ENCODE measurements at regions not wholly inside any gene's neighbourhood (a gene's known extent, or its start where the extent isn't known, plus 50 kb on each side); places are given as distances from the start of the nearest gene placed in this dataset.

GRCh38 chr13:42392716-42393572 lies 121.0 kb downstream of the AKAP11 start:
- H3K9me3 ChIP-seq (ENCODE audit: low read length) = no peaks in the 10 kb centered on the region
- no TSS peak for BruUV-seq (replicated peaks)
- no peak overlapping the region for H3K4me2 ChIP-seq (ENCODE audit: low read depth, low read length)
- intact Hi-C loops (cut with micrococcal nuclease; ENCODE audit: unreplicated experiment) (no loop called here), in situ Hi-C loops (cut with HindIII; ENCODE audit: extremely low pct_ligation_motif_present, low pct_unique_long_range_greater_than_20kb) (no loop called here)
- H3K27ac ChIP-seq (ENCODE audit: extremely low read length, insufficient read depth, low read length) = no peak overlapping the region
- ATAC-seq = no peak
- H3K36me3 ChIP-seq (replicated peaks in 1 of 2; ENCODE audit: control insufficient read depth in 1 of 2, insufficient read depth in 2 of 2, low read length in 2 of 2) = no peaks in the 10 kb centered on the region
- DNase-seq (ENCODE audit: low spot score) = no peak
- H3K9ac ChIP-seq (ENCODE audit: insufficient read depth, low read depth, low read length) = no peak overlapping the region
- CTCF ChIA-PET (ENCODE audit: low intra/inter-chr PET ratio, low total read pairs) = no interaction called here
- H2AFZ ChIP-seq (ENCODE audit: low read length) = no peak overlapping the region
- H3K27me3 ChIP-seq (ENCODE audit: control insufficient read depth in 1 of 2, insufficient read depth in 2 of 2, low read length in 2 of 2) = no peaks in the 10 kb centered on the region
- WGBS (ENCODE audit: low lambda C conversion rate) = 37% methylated on average over 6 of the region's 6 CpGs
- FAIRE-seq = no peak
- no peaks in the 10 kb centered on the region for H3K4me1 ChIP-seq (ENCODE audit: insufficient read depth, low read length)
- POLR2A ChIA-PET = no interaction called here
- H3K4me3 ChIP-seq (replicated peaks in 1 of 3; ENCODE audit: insufficient read depth in 1 of 3, low read depth in 2 of 3, low read length in 3 of 3) = no peak overlapping the region
- no peaks in the 10 kb centered on the region for H3K79me2 ChIP-seq (ENCODE audit: insufficient read depth, low read length)
- no peaks in the 10 kb centered on the region for H4K20me1 ChIP-seq (ENCODE audit: insufficient read depth, low read length)
- TF ChIP-seq, protein P1, sequence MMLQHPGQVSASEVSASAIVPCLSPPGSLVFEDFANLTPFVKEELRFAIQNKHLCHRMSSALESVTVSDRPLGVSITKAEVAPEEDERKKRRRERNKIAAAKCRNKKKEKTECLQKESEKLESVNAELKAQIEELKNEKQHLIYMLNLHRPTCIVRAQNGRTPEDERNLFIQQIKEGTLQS (CRISPR knock-in tag; IDR thresholded peaks at IDR 0.05) = no peak
- TF ChIP-seq, protein P2, sequence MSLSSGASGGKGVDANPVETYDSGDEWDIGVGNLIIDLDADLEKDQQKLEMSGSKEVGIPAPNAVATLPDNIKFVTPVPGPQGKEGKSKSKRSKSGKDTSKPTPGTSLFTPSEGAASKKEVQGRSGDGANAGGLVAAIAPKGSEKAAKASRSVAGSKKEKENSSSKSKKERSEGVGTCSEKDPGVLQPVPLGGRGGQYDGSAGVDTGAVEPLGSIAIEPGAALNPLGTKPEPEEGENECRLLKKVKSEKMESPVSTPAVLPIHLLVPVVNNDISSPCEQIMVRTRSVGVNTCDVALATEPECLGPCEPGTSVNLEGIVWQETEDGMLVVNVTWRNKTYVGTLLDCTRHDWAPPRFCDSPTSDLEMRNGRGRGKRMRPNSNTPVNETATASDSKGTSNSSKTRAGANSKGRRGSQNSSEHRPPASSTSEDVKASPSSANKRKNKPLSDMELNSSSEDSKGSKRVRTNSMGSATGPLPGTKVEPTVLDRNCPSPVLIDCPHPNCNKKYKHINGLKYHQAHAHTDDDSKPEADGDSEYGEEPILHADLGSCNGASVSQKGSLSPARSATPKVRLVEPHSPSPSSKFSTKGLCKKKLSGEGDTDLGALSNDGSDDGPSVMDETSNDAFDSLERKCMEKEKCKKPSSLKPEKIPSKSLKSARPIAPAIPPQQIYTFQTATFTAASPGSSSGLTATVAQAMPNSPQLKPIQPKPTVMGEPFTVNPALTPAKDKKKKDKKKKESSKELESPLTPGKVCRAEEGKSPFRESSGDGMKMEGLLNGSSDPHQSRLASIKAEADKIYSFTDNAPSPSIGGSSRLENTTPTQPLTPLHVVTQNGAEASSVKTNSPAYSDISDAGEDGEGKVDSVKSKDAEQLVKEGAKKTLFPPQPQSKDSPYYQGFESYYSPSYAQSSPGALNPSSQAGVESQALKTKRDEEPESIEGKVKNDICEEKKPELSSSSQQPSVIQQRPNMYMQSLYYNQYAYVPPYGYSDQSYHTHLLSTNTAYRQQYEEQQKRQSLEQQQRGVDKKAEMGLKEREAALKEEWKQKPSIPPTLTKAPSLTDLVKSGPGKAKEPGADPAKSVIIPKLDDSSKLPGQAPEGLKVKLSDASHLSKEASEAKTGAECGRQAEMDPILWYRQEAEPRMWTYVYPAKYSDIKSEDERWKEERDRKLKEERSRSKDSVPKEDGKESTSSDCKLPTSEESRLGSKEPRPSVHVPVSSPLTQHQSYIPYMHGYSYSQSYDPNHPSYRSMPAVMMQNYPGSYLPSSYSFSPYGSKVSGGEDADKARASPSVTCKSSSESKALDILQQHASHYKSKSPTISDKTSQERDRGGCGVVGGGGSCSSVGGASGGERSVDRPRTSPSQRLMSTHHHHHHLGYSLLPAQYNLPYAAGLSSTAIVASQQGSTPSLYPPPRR (CRISPR knock-in tag; IDR thresholded peaks at IDR 0.05; ENCODE audit: borderline replicate concordance) = no peak
- TF ChIP-seq SMAD9 (CRISPR knock-in tag; IDR thresholded peaks at IDR 0.05) (no peak), HNF1B (CRISPR knock-in tag; IDR thresholded peaks at IDR 0.05) (no peak), KLF12 (CRISPR knock-in tag; IDR thresholded peaks at IDR 0.05; ENCODE audit: borderline replicate concordance) (no peak), ZNF703 (CRISPR knock-in tag; IDR thresholded peaks at IDR 0.05; ENCODE audit: borderline replicate concordance) (no peak), ZBTB4 (CRISPR knock-in tag; IDR thresholded peaks at IDR 0.05; ENCODE audit: borderline replicate concordance) (no peak), ZNF574 (CRISPR knock-in tag; IDR thresholded peaks at IDR 0.05) (no peak), ZNF674 (CRISPR knock-in tag; IDR thresholded peaks at IDR 0.05; ENCODE audit: low read depth) (no peak)

Measured in HepG2 (cell line).